Breast epithelium (tissue), 3 donors: ENCODE measurements at regions not wholly inside any gene's neighbourhood (a gene's known extent, or its start where the extent isn't known, plus 50 kb on each side); places are given as distances from the start of the nearest gene placed in this dataset.
"Not testable (repeated sequence)": the region's sequence is repeated elsewhere in the genome, so short reads cannot be mapped to it uniquely, and the experiment has no call there.

Source experiments
- POLR2A ChIP-seq: fragments of 450-650 bp; IDR thresholded peaks from one replicate; pipeline ENCODE4 v1.6.1; 2016; ENCODE audit warnings: antibody characterized with exemption, mild to moderate bottlenecking, moderate library complexity
- TF ChIP-seq, protein P1 (sequence below), 3 donors: fragments of 450-650 bp; IDR thresholded peaks; one replicate each; pipeline ENCODE4 v1.5.1; 2016 to 2017; ENCODE audit warnings: antibody characterized with exemption in 3 of 3, mild to moderate bottlenecking in 3 of 3, moderate library complexity in 3 of 3

DNA sequence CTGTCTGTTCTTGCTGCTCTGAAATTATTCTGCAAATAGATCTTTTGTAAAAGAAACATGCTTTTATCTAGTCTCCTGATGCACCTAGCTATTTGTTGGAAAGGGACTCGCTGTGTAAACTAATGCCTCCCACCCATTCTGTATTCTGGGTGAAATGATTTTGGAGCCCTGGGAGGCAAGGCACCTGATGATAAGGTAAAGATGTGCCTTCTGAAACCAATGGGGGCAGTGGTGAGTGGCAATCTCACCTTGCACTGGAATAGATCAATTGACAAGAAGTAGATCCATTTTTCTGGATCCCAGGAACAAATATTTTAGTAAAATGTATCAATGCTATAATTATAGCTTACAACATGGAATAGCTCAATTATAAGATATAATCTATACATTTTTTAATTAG, 170.5 kb upstream of the SPATA31A3 start:
- TF ChIP-seq POLR2A: not testable (repeated sequence)
- TF ChIP-seq, protein P1, sequence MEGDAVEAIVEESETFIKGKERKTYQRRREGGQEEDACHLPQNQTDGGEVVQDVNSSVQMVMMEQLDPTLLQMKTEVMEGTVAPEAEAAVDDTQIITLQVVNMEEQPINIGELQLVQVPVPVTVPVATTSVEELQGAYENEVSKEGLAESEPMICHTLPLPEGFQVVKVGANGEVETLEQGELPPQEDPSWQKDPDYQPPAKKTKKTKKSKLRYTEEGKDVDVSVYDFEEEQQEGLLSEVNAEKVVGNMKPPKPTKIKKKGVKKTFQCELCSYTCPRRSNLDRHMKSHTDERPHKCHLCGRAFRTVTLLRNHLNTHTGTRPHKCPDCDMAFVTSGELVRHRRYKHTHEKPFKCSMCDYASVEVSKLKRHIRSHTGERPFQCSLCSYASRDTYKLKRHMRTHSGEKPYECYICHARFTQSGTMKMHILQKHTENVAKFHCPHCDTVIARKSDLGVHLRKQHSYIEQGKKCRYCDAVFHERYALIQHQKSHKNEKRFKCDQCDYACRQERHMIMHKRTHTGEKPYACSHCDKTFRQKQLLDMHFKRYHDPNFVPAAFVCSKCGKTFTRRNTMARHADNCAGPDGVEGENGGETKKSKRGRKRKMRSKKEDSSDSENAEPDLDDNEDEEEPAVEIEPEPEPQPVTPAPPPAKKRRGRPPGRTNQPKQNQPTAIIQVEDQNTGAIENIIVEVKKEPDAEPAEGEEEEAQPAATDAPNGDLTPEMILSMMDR (IDR thresholded peaks at IDR 0.05): not testable (repeated sequence)
